ENCODE measurements at regions not wholly inside any gene's neighbourhood (a gene's known extent, or its start where the extent isn't known, plus 50 kb on each side); places are given as distances from the start of the nearest gene placed in this dataset.
"Not testable (repeated sequence)": the region's sequence is repeated elsewhere in the genome, so short reads cannot be mapped to it uniquely, and the experiment has no call there.

GRCh38 chr2:131659168-131659572 is 131.5 kb downstream of the CCDC74A start:
- DNase-seq = no peak
- no peaks in the 10 kb centered on the region for H3K9me2 ChIP-seq (ENCODE audit: insufficient read depth)
- intact Hi-C loops (cut with micrococcal nuclease; ENCODE audit: unreplicated experiment) = no loop called here
- no peaks in the 10 kb centered on the region for H4K20me1 ChIP-seq (ENCODE audit: insufficient read depth)
- BruUV-seq (replicated peaks) = no TSS peak
- no peak overlapping the region for H3K4me2 ChIP-seq
- H3K27ac ChIP-seq = no peak overlapping the region
- H3K79me2 ChIP-seq (ENCODE audit: low read depth) = no peaks in the 10 kb centered on the region
- peaks cover 16% of the 10 kb centered on the region for H3K27me3 ChIP-seq (ENCODE audit: insufficient read depth, low read depth)
- ChIA-PET CTCF (interaction anchor here (0.6 kb wide), 1 partner anchor 506 kb away, joined by 3 read pairs; no protein-coding TSS in a partner anchor), POLR2A (ENCODE audit: unreplicated experiment) (no interaction called here)
- no peaks in the 10 kb centered on the region for H3F3A ChIP-seq (ENCODE audit: insufficient read depth, low read depth)
- H3K4me3 ChIP-seq = no peak overlapping the region
- H2AFZ ChIP-seq = no peak overlapping the region
- TF ChIP-seq EZH2 (IDR thresholded peaks at IDR 0.05; ENCODE audit: low read depth) (no peak), CTCF (conservative IDR thresholded peaks at IDR 0.05) (no peak)
- no peaks in the 10 kb centered on the region for H3K4me1 ChIP-seq (replicated peaks; ENCODE audit: insufficient read depth)
- H3K9me3 ChIP-seq (ENCODE audit: insufficient read depth, low read depth) = no peaks in the 10 kb centered on the region
- H3K36me3 ChIP-seq (ENCODE audit: low read depth) = no peaks in the 10 kb centered on the region

- POLR2A ChIA-PET (ENCODE audit: unreplicated experiment); H3K4me1 ChIP-seq (replicated peaks; ENCODE audit: insufficient read depth); H4K20me1 ChIP-seq (ENCODE audit: insufficient read depth); H3K9me3 ChIP-seq (ENCODE audit: insufficient read depth, low read depth); CTCF ChIA-PET; H3K4me2 ChIP-seq; H3K27ac ChIP-seq; H3K36me3 ChIP-seq (ENCODE audit: low read depth); DNase-seq; H3K79me2 ChIP-seq (ENCODE audit: low read depth); H2AFZ ChIP-seq; BruUV-seq (replicated peaks); H3K4me3 ChIP-seq; H3K27me3 ChIP-seq (ENCODE audit: insufficient read depth, low read depth); H3K9me2 ChIP-seq (ENCODE audit: insufficient read depth); intact Hi-C loops (cut with micrococcal nuclease; ENCODE audit: unreplicated experiment); H3F3A ChIP-seq (ENCODE audit: insufficient read depth, low read depth): not testable (repeated sequence)
Observed at GRCh38 chr2:131661101-131661782, 133.6 kb downstream of the CCDC74A start.

GRCh38 chr2:131661884-131662535 is 134.3 kb downstream of the CCDC74A start:
- H4K20me1 ChIP-seq (ENCODE audit: insufficient read depth); H3K36me3 ChIP-seq (ENCODE audit: low read depth); DNase-seq; H3F3A ChIP-seq (ENCODE audit: insufficient read depth, low read depth); intact Hi-C loops (cut with micrococcal nuclease; ENCODE audit: unreplicated experiment); POLR2A ChIA-PET (ENCODE audit: unreplicated experiment); CTCF ChIA-PET; H2AFZ ChIP-seq; H3K9me3 ChIP-seq (ENCODE audit: insufficient read depth, low read depth); H3K4me3 ChIP-seq; BruUV-seq (replicated peaks); H3K9me2 ChIP-seq (ENCODE audit: insufficient read depth); H3K27ac ChIP-seq; H3K27me3 ChIP-seq (ENCODE audit: insufficient read depth, low read depth); H3K79me2 ChIP-seq (ENCODE audit: low read depth); H3K4me2 ChIP-seq; H3K4me1 ChIP-seq (replicated peaks; ENCODE audit: insufficient read depth): not testable (repeated sequence)

- intact Hi-C loops (cut with micrococcal nuclease; ENCODE audit: unreplicated experiment); H3K4me2 ChIP-seq; H3K36me3 ChIP-seq (ENCODE audit: low read depth); H3K4me3 ChIP-seq; H2AFZ ChIP-seq; H4K20me1 ChIP-seq (ENCODE audit: insufficient read depth); H3K9me2 ChIP-seq (ENCODE audit: insufficient read depth); CTCF ChIA-PET; H3K27ac ChIP-seq; H3K4me1 ChIP-seq (replicated peaks; ENCODE audit: insufficient read depth); H3K27me3 ChIP-seq (ENCODE audit: insufficient read depth, low read depth); DNase-seq; H3F3A ChIP-seq (ENCODE audit: insufficient read depth, low read depth); POLR2A ChIA-PET (ENCODE audit: unreplicated experiment); H3K9me3 ChIP-seq (ENCODE audit: insufficient read depth, low read depth); BruUV-seq (replicated peaks); H3K79me2 ChIP-seq (ENCODE audit: low read depth): not testable (repeated sequence)
Observed at GRCh38 chr2:131663501-131663900, 135.8 kb downstream of the CCDC74A start.

GRCh38 chr2:131665716-131666115 is 138.0 kb downstream of the CCDC74A start:
- H3K4me2 ChIP-seq; H3K9me3 ChIP-seq (ENCODE audit: insufficient read depth, low read depth); H4K20me1 ChIP-seq (ENCODE audit: insufficient read depth); DNase-seq; H3K79me2 ChIP-seq (ENCODE audit: low read depth); intact Hi-C loops (cut with micrococcal nuclease; ENCODE audit: unreplicated experiment); POLR2A ChIA-PET (ENCODE audit: unreplicated experiment); H3K36me3 ChIP-seq (ENCODE audit: low read depth); H3K27me3 ChIP-seq (ENCODE audit: insufficient read depth, low read depth); BruUV-seq (replicated peaks); H3K27ac ChIP-seq; H3K4me1 ChIP-seq (replicated peaks; ENCODE audit: insufficient read depth); H2AFZ ChIP-seq; H3K4me3 ChIP-seq; H3K9me2 ChIP-seq (ENCODE audit: insufficient read depth); H3F3A ChIP-seq (ENCODE audit: insufficient read depth, low read depth); CTCF ChIA-PET: not testable (repeated sequence)

GRCh38 chr2:131668794-131669540 is 141.3 kb downstream of the CCDC74A start:
- BruUV-seq (replicated peaks); H3K4me2 ChIP-seq; H3K79me2 ChIP-seq (ENCODE audit: low read depth); H2AFZ ChIP-seq; H3K4me3 ChIP-seq; H3K4me1 ChIP-seq (replicated peaks; ENCODE audit: insufficient read depth); H3F3A ChIP-seq (ENCODE audit: insufficient read depth, low read depth); H3K9me3 ChIP-seq (ENCODE audit: insufficient read depth, low read depth); H3K27ac ChIP-seq; H4K20me1 ChIP-seq (ENCODE audit: insufficient read depth); POLR2A ChIA-PET (ENCODE audit: unreplicated experiment); CTCF ChIA-PET; H3K9me2 ChIP-seq (ENCODE audit: insufficient read depth); H3K36me3 ChIP-seq (ENCODE audit: low read depth); intact Hi-C loops (cut with micrococcal nuclease; ENCODE audit: unreplicated experiment): not testable (repeated sequence)
- H3K27me3 ChIP-seq (ENCODE audit: insufficient read depth, low read depth) = peaks cover 11% of the 10 kb centered on the region; the same call in 1 of the 2 replicates
- DNase-seq = peak; percentile 13 to 59
